Endodermal cell (in vitro differentiated cells): ENCODE measurements at regions not wholly inside any gene's neighbourhood (a gene's known extent, or its start where the extent isn't known, plus 50 kb on each side); places are given as distances from the start of the nearest gene placed in this dataset.

ENCODE experiments used
- DNase-seq: peaks from one replicate; pipeline ENCODE4 v3.0.0-alpha.2; 2017
- H3K27ac ChIP-seq: 2 replicates; pipeline ENCODE4 v1.5.1; 2013; ENCODE audit warnings: mild to moderate bottlenecking, low read depth, low read length, moderate library complexity
- H3K27me3 ChIP-seq: 2 replicates; pipeline ENCODE4 v1.6.1; 2013; ENCODE audit warnings: mild to moderate bottlenecking, low read length, moderate library complexity; ENCODE audit not compliant: insufficient read depth, control insufficient read depth, poor library complexity, severe bottlenecking
- H3K36me3 ChIP-seq: 2 replicates; pipeline ENCODE4 v1.7.0; 2013; ENCODE audit warnings: mild to moderate bottlenecking, low read length, moderate library complexity; ENCODE audit not compliant: control insufficient read depth, insufficient read depth
- H3K4me1 ChIP-seq: one replicate; pipeline ENCODE4 v1.7.0; 2013; ENCODE audit warnings: low read length; ENCODE audit not compliant: control insufficient read depth, insufficient read depth
- H3K4me3 ChIP-seq: 2 replicates; pipeline ENCODE4 v1.5.1; 2013; ENCODE audit warnings: mild to moderate bottlenecking, low read length, moderate library complexity
- H3K9ac ChIP-seq: 2 replicates; pipeline ENCODE4 v1.6.1; 2013; ENCODE audit warnings: mild to moderate bottlenecking, low read length, moderate library complexity; ENCODE audit not compliant: poor library complexity, severe bottlenecking; ENCODE audit errors: extremely low read depth
- H3K9me3 ChIP-seq: 2 replicates; pipeline ENCODE4 v1.6.1; 2013; ENCODE audit warnings: mild to moderate bottlenecking, low read length, moderate library complexity; ENCODE audit not compliant: control insufficient read depth
- H3K27ac Mint-ChIP-seq: 2 replicates; pipeline ENCODE4 v1.8.0; 2020; ENCODE audit warnings: mixed read lengths
- H3K27me3 Mint-ChIP-seq: 2 replicates; pipeline ENCODE4 v1.8.0; 2021; ENCODE audit warnings: mild to moderate bottlenecking, mixed read lengths; ENCODE audit not compliant: insufficient read depth
- H3K36me3 Mint-ChIP-seq: 2 replicates; pipeline ENCODE4 v1.8.0; 2020; ENCODE audit warnings: low read depth, mixed read lengths
- H3K4me1 Mint-ChIP-seq: 2 replicates; pipeline ENCODE4 v1.8.0; 2020; ENCODE audit warnings: mixed read lengths
- H3K4me3 Mint-ChIP-seq: 2 replicates; pipeline ENCODE4 v1.8.0; 2020; ENCODE audit warnings: mild to moderate bottlenecking, moderate library complexity, mixed read lengths
- H3K9me3 Mint-ChIP-seq: 2 replicates; pipeline ENCODE4 v1.8.0; 2020; ENCODE audit warnings: mild to moderate bottlenecking, mixed read lengths
- WGBS, 2 experiments: methylation state at CpG; one replicate each; pipeline versions ENCODE4 v1.1.5 to v1.1.7; 2013; ENCODE audit warnings: missing lambda C conversion rate in 2 of 2, mixed read lengths in 1 of 2; ENCODE audit not compliant: insufficient coverage in 1 of 2, insufficient read length in 1 of 2; 5-methylcytosine and 5-hydroxymethylcytosine counted together
- TF ChIP-seq, protein P1 (sequence below): fragments of 200-600 bp; sonication (generic); conservative IDR thresholded peaks from 2 replicates; pipeline ENCODE4 v1.5.0; 2021; ENCODE audit warnings: antibody characterized with exemption, mild to moderate bottlenecking

DNA sequence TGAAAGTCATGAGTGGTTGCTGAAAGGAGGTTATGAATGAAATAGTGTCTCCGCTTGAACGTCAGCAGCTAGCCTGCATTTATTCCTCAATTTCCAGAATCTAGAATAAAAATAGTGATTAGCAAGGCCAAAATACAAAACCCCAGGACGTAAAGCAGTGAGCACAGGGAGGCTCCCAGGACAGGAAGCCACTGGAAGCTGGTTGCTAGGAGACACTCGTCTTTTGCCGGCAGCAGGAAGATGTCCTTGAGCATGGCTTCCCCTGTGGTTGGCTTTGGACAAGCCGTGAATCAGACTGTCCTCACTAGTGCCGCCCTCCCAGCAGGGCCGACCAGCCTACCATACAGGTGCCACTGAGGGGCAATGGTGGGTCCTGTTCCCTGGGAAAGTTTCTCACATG is 374.4 kb downstream of the MTX2 start:
- H3K27me3 ChIP-seq: peaks cover 88% of the 10 kb centered on the region
- TF ChIP-seq, protein P1, sequence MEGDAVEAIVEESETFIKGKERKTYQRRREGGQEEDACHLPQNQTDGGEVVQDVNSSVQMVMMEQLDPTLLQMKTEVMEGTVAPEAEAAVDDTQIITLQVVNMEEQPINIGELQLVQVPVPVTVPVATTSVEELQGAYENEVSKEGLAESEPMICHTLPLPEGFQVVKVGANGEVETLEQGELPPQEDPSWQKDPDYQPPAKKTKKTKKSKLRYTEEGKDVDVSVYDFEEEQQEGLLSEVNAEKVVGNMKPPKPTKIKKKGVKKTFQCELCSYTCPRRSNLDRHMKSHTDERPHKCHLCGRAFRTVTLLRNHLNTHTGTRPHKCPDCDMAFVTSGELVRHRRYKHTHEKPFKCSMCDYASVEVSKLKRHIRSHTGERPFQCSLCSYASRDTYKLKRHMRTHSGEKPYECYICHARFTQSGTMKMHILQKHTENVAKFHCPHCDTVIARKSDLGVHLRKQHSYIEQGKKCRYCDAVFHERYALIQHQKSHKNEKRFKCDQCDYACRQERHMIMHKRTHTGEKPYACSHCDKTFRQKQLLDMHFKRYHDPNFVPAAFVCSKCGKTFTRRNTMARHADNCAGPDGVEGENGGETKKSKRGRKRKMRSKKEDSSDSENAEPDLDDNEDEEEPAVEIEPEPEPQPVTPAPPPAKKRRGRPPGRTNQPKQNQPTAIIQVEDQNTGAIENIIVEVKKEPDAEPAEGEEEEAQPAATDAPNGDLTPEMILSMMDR: no peak

DNA sequence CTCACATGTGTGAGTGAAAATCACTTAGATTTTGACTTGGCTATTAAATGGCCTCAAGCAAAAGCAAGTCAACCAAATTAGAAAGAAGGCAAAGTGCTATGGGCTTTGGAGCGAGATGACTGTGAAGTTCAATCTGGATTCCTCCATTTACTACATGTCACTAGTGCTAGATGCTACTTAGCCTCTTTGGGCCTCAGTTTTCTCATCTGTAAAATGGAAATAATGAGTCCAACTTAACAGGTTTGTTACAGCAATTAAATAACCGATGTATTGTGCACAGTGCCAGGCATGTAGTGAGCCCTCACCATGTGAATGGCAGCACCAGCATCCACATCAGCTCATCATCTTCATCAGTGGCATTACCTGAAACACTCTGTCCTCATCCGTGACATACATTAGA is 376.3 kb downstream of the MTX2 start:
- Mint-ChIP-seq H3K27ac (no peak overlapping the region), H3K4me1 (peaks cover 5% of the 10 kb centered on the region), H3K36me3 (no peaks in the 10 kb centered on the region), H3K4me3 (no peak overlapping the region), H3K27me3 (peaks cover 75% of the 10 kb centered on the region), H3K9me3 (no peaks in the 10 kb centered on the region)
- no peak overlapping the region for H3K9ac ChIP-seq
- H3K27me3 ChIP-seq: peaks cover 71% of the 10 kb centered on the region
- H3K4me1 ChIP-seq: no peaks in the 10 kb centered on the region
- no peak overlapping the region for H3K4me3 ChIP-seq
- TF ChIP-seq, protein P1: no peak
- DNase-seq: no peak
- WGBS, 2 experiments: 88 to 94% methylated on average over 3 of the region's 3 CpGs
- H3K9me3 ChIP-seq: no peaks in the 10 kb centered on the region
- H3K36me3 ChIP-seq: no peaks in the 10 kb centered on the region
- H3K27ac ChIP-seq: no peak overlapping the region

More for the DNA sequence above, 374.4 kb downstream of the MTX2 start:
- Histone ChIP-seq H3K4me1 (no peaks in the 10 kb centered on the region), H3K36me3 (no peaks in the 10 kb centered on the region), H3K27ac (no peak overlapping the region), H3K4me3 (no peak overlapping the region), H3K9me3 (no peaks in the 10 kb centered on the region), H3K9ac (no peak overlapping the region)
- Mint-ChIP-seq H3K9me3 (no peaks in the 10 kb centered on the region), H3K4me1 (peaks cover under 1% of the 10 kb centered on the region), H3K27ac (no peak overlapping the region), H3K27me3 (peaks cover 86% of the 10 kb centered on the region), H3K36me3 (no peaks in the 10 kb centered on the region), H3K4me3 (no peak overlapping the region)
- WGBS, 2 experiments: 47 to 71% methylated on average over 6 to 8 of the region's 8 CpGs
- DNase-seq: peak; percentile 66

DNA sequence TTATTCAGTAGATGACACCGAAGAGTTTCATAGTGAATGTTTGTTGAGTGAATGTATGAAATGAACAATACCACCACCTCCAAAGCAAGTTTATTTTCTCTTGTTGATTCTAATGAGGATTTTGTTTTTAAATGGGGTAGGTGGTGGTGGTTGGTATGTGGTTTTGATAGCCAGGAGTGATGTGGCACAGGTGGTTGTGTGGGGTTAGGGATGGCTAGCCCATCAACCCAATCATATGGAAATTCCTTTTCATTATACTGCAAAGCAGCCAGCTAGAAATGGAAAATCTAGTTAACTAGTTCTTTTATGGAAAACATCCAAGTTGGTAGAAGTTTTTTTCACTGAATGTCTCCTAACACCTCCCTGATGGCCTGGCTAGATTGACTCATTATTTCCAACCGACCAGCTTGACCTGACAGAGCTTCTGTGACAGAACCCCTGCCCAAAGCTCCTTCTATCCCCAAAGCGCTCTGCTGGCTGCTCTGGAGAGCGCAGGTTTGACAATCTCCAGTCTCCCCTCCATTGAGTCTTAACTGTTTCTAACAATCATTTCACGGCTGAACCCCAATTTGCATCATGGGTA is 376.9 kb downstream of the MTX2 start:
- TF ChIP-seq, protein P1: peak; percentile 43
- peaks cover 71% of the 10 kb centered on the region for H3K27me3 ChIP-seq
- peak; percentile 62 for DNase-seq
- H3K27ac ChIP-seq: no peak overlapping the region
- H3K27ac Mint-ChIP-seq: no peak overlapping the region
- no peak overlapping the region for H3K4me3 Mint-ChIP-seq
- H3K36me3 Mint-ChIP-seq: no peaks in the 10 kb centered on the region
- no peak overlapping the region for H3K4me3 ChIP-seq
- H3K4me1 Mint-ChIP-seq: peaks cover 5% of the 10 kb centered on the region
- no peaks in the 10 kb centered on the region for H3K9me3 Mint-ChIP-seq
- H3K27me3 Mint-ChIP-seq: peaks cover 74% of the 10 kb centered on the region
- no peaks in the 10 kb centered on the region for H3K9me3 ChIP-seq
- WGBS, 2 experiments: 67 to 68% methylated on average over 3 to 4 of the region's 5 CpGs
- no peak overlapping the region for H3K9ac ChIP-seq
- H3K4me1 ChIP-seq: no peaks in the 10 kb centered on the region
- no peaks in the 10 kb centered on the region for H3K36me3 ChIP-seq
